Left ventricle myocardium inferior (tissue), 1 donor: ENCODE measurements at regions not wholly inside any gene's neighbourhood (a gene's known extent, or its start where the extent isn't known, plus 50 kb on each side); places are given as distances from the start of the nearest gene placed in this dataset.
A peak's percentile ranks its signal among the peaks of the same experiment; 100 is the strongest.

ENCODE experiments used
- DNase-seq: peaks from one replicate; pipeline ENCODE4 v3.0.0-alpha.2; 2020
- H3K27ac ChIP-seq: fragments of 200-600 bp; replicated peaks from 2 replicates; pipeline ENCODE4 v1.8.0; 2021
- H3K27me3 ChIP-seq: fragments of 200-600 bp; 2 replicates; pipeline ENCODE4 v1.8.0; 2021; ENCODE audit warnings: low read depth
- H3K36me3 ChIP-seq: fragments of 200-600 bp; 2 replicates; pipeline ENCODE4 v1.8.0; 2021
- H3K4me1 ChIP-seq: fragments of 200-600 bp; 2 replicates; pipeline ENCODE4 v1.8.0; 2021
- H3K4me3 ChIP-seq: fragments of 200-600 bp; 2 replicates; pipeline ENCODE4 v1.8.0; 2021; ENCODE audit warnings: mild to moderate bottlenecking, moderate library complexity
- H3K9me3 ChIP-seq: fragments of 200-600 bp; replicated peaks from 2 replicates; pipeline ENCODE4 v1.8.0; 2021
- intact Hi-C: fragments of 100-400 bp; cut with micrococcal nuclease; formaldehyde crosslinking; loops from one replicate; pipeline ENCODE4 v1.11.0; 2022
- TF ChIP-seq, protein P1 (sequence below): fragments of 200-600 bp; IDR thresholded peaks from 2 replicates; pipeline ENCODE4 v1.8.0; 2021; ENCODE audit warnings: antibody characterized with exemption, mild to moderate bottlenecking, borderline replicate concordance
- donor health status: DM: no; HTN: yes; CAD: no; lungs with severe emphysema.

DNA sequence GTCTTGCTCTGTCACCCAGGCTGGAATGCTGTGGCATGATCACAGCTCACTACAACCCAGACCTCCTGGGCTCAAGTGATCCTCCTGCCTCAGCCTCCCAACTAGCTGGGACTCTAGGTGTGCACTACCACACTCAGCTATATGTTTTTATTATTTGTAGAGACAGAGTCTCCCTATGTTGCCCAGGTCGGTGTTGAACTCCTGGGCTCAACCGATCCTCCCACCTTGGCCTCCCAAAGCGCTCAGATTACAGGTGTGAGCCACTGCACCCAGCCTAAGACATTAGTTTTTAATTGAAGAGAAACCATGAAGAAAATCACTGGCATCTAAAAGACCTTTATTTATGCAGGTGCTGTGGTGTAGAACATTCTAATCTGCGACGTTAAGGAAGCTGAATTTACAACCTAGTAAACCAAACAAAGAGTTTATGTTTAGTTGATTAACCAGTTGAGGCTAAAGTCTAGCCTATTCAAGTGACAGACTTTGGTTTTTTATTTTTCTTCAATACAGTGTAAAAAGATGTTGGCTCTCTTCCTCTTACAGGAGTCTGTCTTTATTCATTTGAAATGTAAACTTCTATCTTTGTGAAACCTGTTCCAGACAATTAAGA is 52.5 kb upstream of the NBL1 start:
- intact Hi-C loops: no loop called here
- Histone ChIP-seq H3K27me3 (no peaks in the 10 kb centered on the region), H3K4me3 (no peak overlapping the region), H3K27ac (no peak overlapping the region), H3K36me3 (no peaks in the 10 kb centered on the region), H3K4me1 (peaks cover 11% of the 10 kb centered on the region), H3K9me3 (no peaks in the 10 kb centered on the region)
- no peak for DNase-seq
- TF ChIP-seq, protein P1, sequence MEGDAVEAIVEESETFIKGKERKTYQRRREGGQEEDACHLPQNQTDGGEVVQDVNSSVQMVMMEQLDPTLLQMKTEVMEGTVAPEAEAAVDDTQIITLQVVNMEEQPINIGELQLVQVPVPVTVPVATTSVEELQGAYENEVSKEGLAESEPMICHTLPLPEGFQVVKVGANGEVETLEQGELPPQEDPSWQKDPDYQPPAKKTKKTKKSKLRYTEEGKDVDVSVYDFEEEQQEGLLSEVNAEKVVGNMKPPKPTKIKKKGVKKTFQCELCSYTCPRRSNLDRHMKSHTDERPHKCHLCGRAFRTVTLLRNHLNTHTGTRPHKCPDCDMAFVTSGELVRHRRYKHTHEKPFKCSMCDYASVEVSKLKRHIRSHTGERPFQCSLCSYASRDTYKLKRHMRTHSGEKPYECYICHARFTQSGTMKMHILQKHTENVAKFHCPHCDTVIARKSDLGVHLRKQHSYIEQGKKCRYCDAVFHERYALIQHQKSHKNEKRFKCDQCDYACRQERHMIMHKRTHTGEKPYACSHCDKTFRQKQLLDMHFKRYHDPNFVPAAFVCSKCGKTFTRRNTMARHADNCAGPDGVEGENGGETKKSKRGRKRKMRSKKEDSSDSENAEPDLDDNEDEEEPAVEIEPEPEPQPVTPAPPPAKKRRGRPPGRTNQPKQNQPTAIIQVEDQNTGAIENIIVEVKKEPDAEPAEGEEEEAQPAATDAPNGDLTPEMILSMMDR: no peak

DNA sequence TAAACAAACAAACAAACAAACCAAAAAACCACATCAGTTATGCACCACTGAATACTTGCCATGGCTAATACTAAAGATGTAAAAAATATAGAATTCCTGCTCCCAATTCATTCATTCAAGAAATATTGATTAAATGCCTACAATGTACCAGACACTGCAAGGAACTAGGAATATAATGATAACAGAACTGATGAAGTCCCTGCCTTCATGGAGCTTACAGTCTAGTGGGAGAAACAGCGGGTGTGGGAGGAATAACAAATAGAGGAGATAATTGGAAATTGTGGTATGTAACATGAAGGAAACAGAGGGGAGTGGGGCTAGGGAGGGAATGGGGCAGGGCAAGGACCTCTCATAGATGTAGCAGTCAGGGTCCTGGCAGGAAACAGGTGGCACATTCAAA is 58.6 kb upstream of the NBL1 start:
- H3K9me3 ChIP-seq: no peaks in the 10 kb centered on the region
- no peaks in the 10 kb centered on the region for H3K36me3 ChIP-seq
- H3K27ac ChIP-seq: no peak overlapping the region
- no peaks in the 10 kb centered on the region for H3K27me3 ChIP-seq
- no peaks in the 10 kb centered on the region for H3K4me1 ChIP-seq
- no peak overlapping the region for H3K4me3 ChIP-seq
- intact Hi-C loops: no loop called here
- TF ChIP-seq, protein P1: no peak
- no peak for DNase-seq

DNA sequence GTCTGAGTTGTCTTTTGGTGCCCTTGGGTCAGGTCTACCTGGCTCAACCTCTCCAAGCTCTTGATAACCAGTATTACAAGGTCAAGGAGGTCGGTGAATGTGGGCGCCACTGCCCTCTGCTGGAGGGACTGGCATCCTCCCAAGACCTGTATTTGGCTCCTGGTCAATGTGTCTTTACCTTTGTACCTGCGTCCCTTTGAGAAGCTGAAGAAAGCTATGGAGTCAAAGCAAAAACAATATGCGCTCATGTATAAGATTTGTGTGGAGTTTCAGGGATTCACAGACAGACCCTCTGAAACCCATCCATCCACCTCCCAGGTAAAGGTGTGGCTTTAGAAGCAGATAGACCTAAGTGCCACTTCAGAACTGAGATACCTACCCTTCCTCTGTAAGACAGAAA is 61.8 kb upstream of the NBL1 start:
- no peaks in the 10 kb centered on the region for H3K36me3 ChIP-seq
- no peak overlapping the region for H3K27ac ChIP-seq
- H3K4me3 ChIP-seq: no peak overlapping the region
- no peaks in the 10 kb centered on the region for H3K9me3 ChIP-seq
- peak; percentile 29 for DNase-seq
- TF ChIP-seq, protein P1: peak; percentile 65
- H3K4me1 ChIP-seq: no peaks in the 10 kb centered on the region
- intact Hi-C loops: no loop called here
- H3K27me3 ChIP-seq: no peaks in the 10 kb centered on the region

DNA sequence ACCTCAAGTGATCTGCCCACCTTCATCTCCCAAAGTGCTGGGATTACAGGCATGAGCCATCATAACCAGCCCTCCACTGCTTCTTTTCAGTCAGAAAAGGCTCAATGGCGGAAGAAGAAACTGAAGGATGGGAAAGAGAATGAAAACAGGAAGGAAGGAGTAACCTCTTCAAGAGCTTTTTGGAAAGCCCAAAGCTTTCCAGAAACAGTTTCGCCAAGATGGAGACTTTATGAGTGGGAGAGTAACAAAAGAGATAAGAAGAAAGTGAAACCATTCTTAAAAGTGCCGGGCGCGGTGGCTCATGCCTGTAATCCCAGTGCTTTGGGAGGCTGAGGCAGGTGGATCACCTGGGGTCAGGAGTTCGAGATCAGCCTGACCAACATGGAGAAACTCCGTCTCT is 62.7 kb upstream of the NBL1 start:
- H3K27ac ChIP-seq: no peak overlapping the region
- no peaks in the 10 kb centered on the region for H3K27me3 ChIP-seq
- H3K36me3 ChIP-seq: no peaks in the 10 kb centered on the region
- DNase-seq: no peak
- TF ChIP-seq, protein P1: no peak
- intact Hi-C loops: no loop called here
- H3K4me3 ChIP-seq: no peak overlapping the region
- H3K9me3 ChIP-seq: no peaks in the 10 kb centered on the region
- H3K4me1 ChIP-seq: no peaks in the 10 kb centered on the region

DNA sequence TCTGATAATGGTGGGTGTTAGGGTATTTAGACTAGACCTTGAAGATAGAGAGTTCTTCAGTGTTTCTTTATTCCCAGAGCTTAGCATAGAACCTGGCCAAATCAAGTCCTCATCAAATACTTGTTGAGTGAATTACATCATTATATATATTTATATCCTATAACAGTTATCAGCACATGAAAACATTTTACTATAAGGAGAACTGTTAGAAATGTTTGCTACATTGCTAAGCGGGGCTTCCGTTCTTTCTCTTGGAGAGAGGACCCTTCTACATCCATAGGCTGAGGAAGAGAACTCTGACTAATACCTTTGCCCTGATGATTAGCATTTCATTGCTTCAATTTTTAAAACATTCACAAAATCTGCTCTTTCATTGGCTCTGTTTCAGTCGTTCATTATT is 66.5 kb upstream of the NBL1 start:
- DNase-seq: no peak
- no peaks in the 10 kb centered on the region for H3K27me3 ChIP-seq
- no peaks in the 10 kb centered on the region for H3K4me1 ChIP-seq
- intact Hi-C loops: no loop called here
- no peaks in the 10 kb centered on the region for H3K9me3 ChIP-seq
- no peak overlapping the region for H3K4me3 ChIP-seq
- TF ChIP-seq, protein P1: no peak
- H3K36me3 ChIP-seq: no peaks in the 10 kb centered on the region
- no peak overlapping the region for H3K27ac ChIP-seq
